ENCODE measurements at regions not wholly inside any gene's neighbourhood (a gene's known extent, or its start where the extent isn't known, plus 50 kb on each side); places are given as distances from the start of the nearest gene placed in this dataset.

DNA sequence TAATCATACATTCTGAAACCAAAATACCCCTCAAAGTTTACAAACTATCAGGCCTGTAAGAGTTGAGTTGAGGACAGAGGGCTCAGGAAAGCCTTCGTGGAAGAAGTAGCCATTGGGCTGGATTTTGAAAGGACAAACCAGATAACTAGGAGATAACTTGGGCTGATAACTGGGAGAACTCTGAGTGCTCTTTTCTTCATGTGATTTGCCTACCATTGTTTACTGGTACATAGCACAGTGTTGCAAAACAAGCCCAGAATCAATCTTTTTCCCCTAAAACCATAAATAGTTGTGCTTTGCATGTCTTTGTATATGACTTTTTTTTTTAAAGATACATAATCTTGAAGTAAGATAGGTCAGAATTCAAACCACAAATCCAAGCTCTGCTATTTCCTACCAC is 106.7 kb upstream of the ITGB1 start (continued):
- TF ChIP-seq TEAD4 (CRISPR knock-in tag; IDR thresholded peaks at IDR 0.05) (no peak), CREB1 (CRISPR knock-in tag; IDR thresholded peaks at IDR 0.05) (no peak), NFATC4 (CRISPR knock-in tag; IDR thresholded peaks at IDR 0.05) (no peak)
- TF ChIP-seq, protein P1, sequence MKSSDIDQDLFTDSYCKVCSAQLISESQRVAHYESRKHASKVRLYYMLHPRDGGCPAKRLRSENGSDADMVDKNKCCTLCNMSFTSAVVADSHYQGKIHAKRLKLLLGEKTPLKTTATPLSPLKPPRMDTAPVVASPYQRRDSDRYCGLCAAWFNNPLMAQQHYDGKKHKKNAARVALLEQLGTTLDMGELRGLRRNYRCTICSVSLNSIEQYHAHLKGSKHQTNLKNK (CRISPR knock-in tag; IDR thresholded peaks at IDR 0.05) = no peak
- TF ChIP-seq, protein P2, sequence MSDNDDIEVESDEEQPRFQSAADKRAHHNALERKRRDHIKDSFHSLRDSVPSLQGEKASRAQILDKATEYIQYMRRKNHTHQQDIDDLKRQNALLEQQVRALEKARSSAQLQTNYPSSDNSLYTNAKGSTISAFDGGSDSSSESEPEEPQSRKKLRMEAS (CRISPR knock-in tag; IDR thresholded peaks at IDR 0.05) = no peak

DNA sequence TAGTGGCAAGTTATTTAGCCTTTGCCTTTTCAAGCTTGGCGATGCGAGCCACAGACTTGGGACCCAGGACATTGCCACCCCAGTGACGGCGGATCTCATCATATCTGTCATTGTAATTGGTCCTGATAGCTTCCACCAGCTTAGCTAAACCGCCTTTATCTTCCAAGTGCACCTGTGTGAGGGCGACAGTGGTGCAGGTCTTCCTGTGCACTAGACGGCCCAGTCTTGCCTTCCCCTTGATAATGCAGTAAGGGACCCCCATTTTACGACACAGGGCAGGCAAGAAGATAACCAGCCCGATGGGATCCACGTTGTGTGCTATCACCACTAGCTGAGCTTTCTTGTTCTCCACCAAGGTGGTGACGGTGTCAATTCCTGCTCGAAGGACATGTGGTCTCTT is 99.6 kb upstream of the ITGB1 start:
- Mint-ChIP-seq H3K36me3 (no peaks in the 10 kb centered on the region), H3K27ac (no peak overlapping the region), H3K4me3 (no peak overlapping the region), H3K27me3 (ENCODE audit: low read depth) (no peaks in the 10 kb centered on the region), H3K9me3 (no peaks in the 10 kb centered on the region), H3K4me1 (peaks cover 7% of the 10 kb centered on the region)
- TF ChIP-seq TEAD1 (CRISPR knock-in tag; IDR thresholded peaks at IDR 0.05) (no peak), ZBTB21 (CRISPR knock-in tag; IDR thresholded peaks at IDR 0.05; ENCODE audit: borderline replicate concordance) (no peak), IRF2 (CRISPR knock-in tag; IDR thresholded peaks at IDR 0.05; ENCODE audit: borderline replicate concordance, low read depth) (no peak), TEAD4 (CRISPR knock-in tag; IDR thresholded peaks at IDR 0.05) (no peak), ZNF219 (CRISPR knock-in tag; IDR thresholded peaks at IDR 0.05; ENCODE audit: borderline replicate concordance) (no peak), CREM (CRISPR knock-in tag; IDR thresholded peaks at IDR 0.05) (no peak), GABPB1 (CRISPR knock-in tag; IDR thresholded peaks at IDR 0.05) (no peak), ZNF232 (CRISPR knock-in tag; IDR thresholded peaks at IDR 0.05) (no peak), TCF7 (CRISPR knock-in tag; IDR thresholded peaks at IDR 0.05; ENCODE audit: low read depth) (no peak), ATF6 (CRISPR knock-in tag; IDR thresholded peaks at IDR 0.05) (no peak), E2F5 (CRISPR knock-in tag; IDR thresholded peaks at IDR 0.05) (no peak), NR1H2 (CRISPR knock-in tag; IDR thresholded peaks at IDR 0.05) (no peak), MXD4 (CRISPR knock-in tag; IDR thresholded peaks at IDR 0.05; ENCODE audit: borderline replicate concordance) (no peak), E2F4 (CRISPR knock-in tag; IDR thresholded peaks at IDR 0.05; ENCODE audit: borderline replicate concordance, low read depth) (no peak), ZNF281 (CRISPR knock-in tag; IDR thresholded peaks at IDR 0.05) (no peak), ZNF138 (CRISPR knock-in tag; conservative IDR thresholded peaks at IDR 0.05) (no peak), CREB1 (CRISPR knock-in tag; IDR thresholded peaks at IDR 0.05) (no peak)
- TF ChIP-seq, protein P3, sequence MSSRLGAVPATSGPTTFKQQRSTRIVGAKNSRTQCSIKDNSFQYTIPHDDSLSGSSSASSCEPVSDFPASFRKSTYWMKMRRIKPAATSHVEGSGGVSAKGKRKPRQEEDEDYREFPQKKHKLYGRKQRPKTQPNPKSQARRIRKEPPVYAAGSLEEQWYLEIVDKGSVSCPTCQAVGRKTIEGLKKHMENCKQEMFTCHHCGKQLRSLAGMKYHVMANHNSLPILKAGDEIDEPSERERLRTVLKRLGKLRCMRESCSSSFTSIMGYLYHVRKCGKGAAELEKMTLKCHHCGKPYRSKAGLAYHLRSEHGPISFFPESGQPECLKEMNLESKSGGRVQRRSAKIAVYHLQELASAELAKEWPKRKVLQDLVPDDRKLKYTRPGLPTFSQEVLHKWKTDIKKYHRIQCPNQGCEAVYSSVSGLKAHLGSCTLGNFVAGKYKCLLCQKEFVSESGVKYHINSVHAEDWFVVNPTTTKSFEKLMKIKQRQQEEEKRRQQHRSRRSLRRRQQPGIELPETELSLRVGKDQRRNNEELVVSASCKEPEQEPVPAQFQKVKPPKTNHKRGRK (CRISPR knock-in tag; IDR thresholded peaks at IDR 0.05; ENCODE audit: borderline replicate concordance) = no peak
- TF ChIP-seq, protein P4, sequence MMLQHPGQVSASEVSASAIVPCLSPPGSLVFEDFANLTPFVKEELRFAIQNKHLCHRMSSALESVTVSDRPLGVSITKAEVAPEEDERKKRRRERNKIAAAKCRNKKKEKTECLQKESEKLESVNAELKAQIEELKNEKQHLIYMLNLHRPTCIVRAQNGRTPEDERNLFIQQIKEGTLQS (CRISPR knock-in tag; conservative IDR thresholded peaks at IDR 0.05) = no peak
- ATAC-seq (no peak), DNase-seq (ENCODE audit: low spot score) (no peak)
- ChIA-PET POLR2A (interaction anchor here (1.4 kb wide), 1 partner anchor 9 kb away, joined by 3 read pairs; no protein-coding TSS in a partner anchor), CTCF (interaction anchor here (1.5 kb wide), 1 partner anchor 9 kb away, joined by 7 read pairs; no protein-coding TSS in a partner anchor)

All from WTC11 (cell line).